Keratinocyte (primary cell): ENCODE measurements at regions not wholly inside any gene's neighbourhood (a gene's known extent, or its start where the extent isn't known, plus 50 kb on each side); places are given as distances from the start of the nearest gene placed in this dataset.

Experiments used
- DNase-seq: peaks from one replicate; pipeline ENCODE4 v3.0.0-alpha.2; 2011; ENCODE audit warnings: low read depth, missing footprints, low spot score
- FAIRE-seq: peaks from 2 replicates; lab custom pipeline; 2011; peaks lifted over from hg19 to GRCh38; lab: Jason Lieb, UNC
- H2AFZ ChIP-seq: 2 replicates; pipeline ENCODE4 v1.6.0; 2012; ENCODE audit warnings: low read length, control low read depth, inconsistent platforms; ENCODE audit not compliant: control insufficient read depth
- H3K27ac ChIP-seq: 2 replicates; pipeline ENCODE4 v1.5.1; 2011; ENCODE audit warnings: low read length; ENCODE audit not compliant: control insufficient read depth, insufficient read depth
- H3K27me3 ChIP-seq: 3 replicates; pipeline ENCODE4 v1.6.0; 2011; ENCODE audit warnings: low read length; ENCODE audit not compliant: control insufficient read depth, insufficient read depth; ENCODE audit errors: extremely low read depth
- H3K36me3 ChIP-seq, 2 experiments: 2 replicates in 1 of 2; 3 replicates in 1 of 2; pipeline ENCODE4 v1.5.1; 2011; ENCODE audit warnings: low read length in 2 of 2, mild to moderate bottlenecking in 1 of 2; ENCODE audit not compliant: control insufficient read depth in 2 of 2, insufficient read depth in 2 of 2; ENCODE audit errors: extremely low read depth in 1 of 2
- H3K4me1 ChIP-seq: 3 replicates; pipeline ENCODE4 v1.5.1; 2011; ENCODE audit warnings: low read length; ENCODE audit not compliant: control insufficient read depth, insufficient read depth; ENCODE audit errors: extremely low read depth
- H3K4me2 ChIP-seq: 3 replicates; pipeline ENCODE4 v1.6.0; 2011; ENCODE audit warnings: low read depth, low read length; ENCODE audit not compliant: control insufficient read depth, insufficient read depth; ENCODE audit errors: extremely low read depth
- H3K4me3 ChIP-seq, 3 experiments: fragments of 200-600 bp in 1 of 3; sonication (generic) in 1 of 3; 2 replicates in 2 of 3; 3 replicates in 1 of 3; pipeline ENCODE4 v1.5.1; 2011 to 2016; ENCODE audit warnings: low read length in 3 of 3, mild to moderate bottlenecking in 3 of 3, control low read depth in 2 of 3, inconsistent platforms in 1 of 3, low read depth in 1 of 3, mixed read lengths in 1 of 3, mixed run types in 1 of 3, moderate library complexity in 1 of 3; ENCODE audit not compliant: control insufficient read depth in 2 of 3, insufficient read depth in 2 of 3; ENCODE audit errors: extremely low read depth in 1 of 3
- H3K79me2 ChIP-seq: 2 replicates; pipeline ENCODE4 v1.6.0; 2012; ENCODE audit warnings: low read length; ENCODE audit not compliant: control insufficient read depth, insufficient read depth
- H3K9ac ChIP-seq: 3 replicates; pipeline ENCODE4 v1.6.0; 2011; ENCODE audit warnings: low read length; ENCODE audit not compliant: control insufficient read depth, insufficient read depth; ENCODE audit errors: extremely low read depth
- H3K9me1 ChIP-seq: 3 replicates; pipeline ENCODE4 v1.6.0; 2011; ENCODE audit warnings: low read length; ENCODE audit not compliant: control insufficient read depth, insufficient read depth; ENCODE audit errors: extremely low read depth
- H3K9me3 ChIP-seq: 2 replicates; pipeline ENCODE4 v1.5.1; 2012; ENCODE audit warnings: low read depth, low read length; ENCODE audit not compliant: control insufficient read depth
- H4K20me1 ChIP-seq: 3 replicates; pipeline ENCODE4 v1.6.0; 2011; ENCODE audit warnings: low read length; ENCODE audit not compliant: control insufficient read depth, insufficient read depth; ENCODE audit errors: extremely low read depth
- CTCF ChIP-seq, 3 experiments: IDR thresholded peaks in 1 of 3; conservative IDR thresholded peaks in 1 of 3; optimal IDR thresholded peaks in 1 of 3; 2 replicates in 2 of 3; 3 replicates in 1 of 3; pipeline versions ENCODE3 to v1.5.1; 2011; ENCODE audit warnings: low read length in 3 of 3, mild to moderate bottlenecking in 3 of 3, moderate library complexity in 2 of 3, control low read depth in 1 of 3, inconsistent platforms in 1 of 3; ENCODE audit not compliant: insufficient read depth in 2 of 3; ENCODE audit errors: extremely low read depth in 1 of 3
- EZH2 ChIP-seq: IDR thresholded peaks from one replicate; pipeline ENCODE4 v1.6.1; 2012; ENCODE audit warnings: inconsistent platforms, mild to moderate bottlenecking, low read length, moderate library complexity
- dilution Hi-C: fragments of 300-500 bp; cut with MboI; formaldehyde crosslinking; loops from one replicate; pipeline ENCODE4 v1.7.0; 2020; ENCODE audit warnings: low sequenced_read_pairs; ENCODE audit not compliant: extremely low pct_ligation_motif_present

GRCh38 chr13:34351134-34351533 lies 533.2 kb downstream of the RFC3 start:
- dilution Hi-C loops, result no loop called here
- no peak for DNase-seq

GRCh38 chr13:34352958-34353357 lies 535.0 kb downstream of the RFC3 start:
- no peaks in the 10 kb centered on the region for H4K20me1 ChIP-seq
- no peaks in the 10 kb centered on the region for H3K79me2 ChIP-seq
- no peaks in the 10 kb centered on the region for H3K27me3 ChIP-seq
- no peak overlapping the region for H3K9ac ChIP-seq
- no peak overlapping the region for H3K4me2 ChIP-seq
- no peaks in the 10 kb centered on the region for H3K36me3 ChIP-seq
- DNase-seq, result no peak
- no peak overlapping the region for H3K27ac ChIP-seq
- peaks cover 12% of the 10 kb centered on the region for H3K4me1 ChIP-seq
- H2AFZ ChIP-seq, result no peak overlapping the region
- H3K9me3 ChIP-seq, result no peaks in the 10 kb centered on the region
- FAIRE-seq, result no peak
- dilution Hi-C loops, result no loop called here
- no peak overlapping the region for H3K4me3 ChIP-seq
- H3K9me1 ChIP-seq, result no peaks in the 10 kb centered on the region
- TF ChIP-seq EZH2, result no peak

More at GRCh38 chr13:34351134-34351533, 533.2 kb downstream of the RFC3 start:
- Histone ChIP-seq H3K4me2 (no peak overlapping the region), H3K27ac (no peak overlapping the region), H3K79me2 (no peaks in the 10 kb centered on the region), H3K9me1 (no peaks in the 10 kb centered on the region), H3K4me3 (no peak overlapping the region), H4K20me1 (no peaks in the 10 kb centered on the region), H2AFZ (no peak overlapping the region), H3K36me3 (no peaks in the 10 kb centered on the region), H3K4me1 (no peaks in the 10 kb centered on the region), H3K9ac (no peak overlapping the region), H3K27me3 (no peaks in the 10 kb centered on the region), H3K9me3 (no peaks in the 10 kb centered on the region)
- FAIRE-seq, result no peak
- TF ChIP-seq CTCF (optimal IDR thresholded peaks at IDR 0.05 in 1 of 3, IDR thresholded peaks at IDR 0.05 in 1 of 3, conservative IDR thresholded peaks at IDR 0.05 in 1 of 3; ENCODE audit: extremely low read depth in 1 of 3, insufficient read depth in 2 of 3, low read length in 3 of 3) (no peak), EZH2 (no peak)
